Activated CD4-positive, alpha-beta T cell treated with anti-CD3 and anti-CD28 coated beads, Interleukin-2, amount 50 U/mL, for 48 hours (primary cell): ENCODE measurements at regions not wholly inside any gene's neighbourhood (a gene's known extent, or its start where the extent isn't known, plus 50 kb on each side); places are given as distances from the start of the nearest gene placed in this dataset.

ENCODE experiments used
- DNase-seq, 2 experiments: peaks; one replicate each; pipeline ENCODE4 v3.0.0-alpha.2; 2020

DNA sequence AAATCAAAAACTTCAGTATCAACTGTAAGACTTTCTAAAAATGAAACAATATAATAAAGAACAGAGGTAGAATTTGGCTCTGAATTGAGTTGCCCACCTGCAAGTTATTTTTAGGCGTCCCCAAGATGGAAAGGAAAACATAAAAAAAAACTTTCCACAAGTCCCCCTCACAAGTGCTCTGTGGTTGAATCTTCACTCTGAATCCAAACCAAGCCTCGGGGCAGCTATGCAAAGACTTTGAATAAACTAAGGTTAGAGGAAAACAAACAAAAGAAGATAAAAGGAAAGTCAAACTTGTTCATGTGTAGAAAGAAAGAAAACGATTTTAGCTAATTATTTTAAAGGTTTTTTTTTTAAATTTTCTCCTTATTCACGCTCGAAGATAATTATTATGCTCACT, 372.4 kb upstream of the SLIT2 start:
- DNase-seq: no peak

DNA sequence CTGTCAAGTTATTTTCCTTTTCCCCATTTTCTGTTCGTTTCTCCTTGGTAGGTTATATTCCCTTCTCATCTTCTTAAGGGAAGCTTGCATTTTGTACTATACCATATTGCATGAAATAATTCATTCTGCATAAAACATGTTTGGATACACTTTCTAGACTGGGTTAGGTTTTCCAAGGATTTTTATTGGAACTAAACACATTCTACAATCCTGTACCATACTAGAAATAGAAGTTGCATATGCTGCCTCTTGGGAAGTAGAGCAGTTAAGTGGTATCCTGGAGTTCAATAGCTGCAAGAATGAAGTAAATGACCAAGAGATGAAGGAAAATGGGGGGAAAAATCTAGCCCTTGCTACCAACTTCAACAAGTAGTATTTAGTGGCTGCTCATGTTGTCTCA, 393.7 kb upstream of the SLIT2 start:
- DNase-seq: no peak

DNA sequence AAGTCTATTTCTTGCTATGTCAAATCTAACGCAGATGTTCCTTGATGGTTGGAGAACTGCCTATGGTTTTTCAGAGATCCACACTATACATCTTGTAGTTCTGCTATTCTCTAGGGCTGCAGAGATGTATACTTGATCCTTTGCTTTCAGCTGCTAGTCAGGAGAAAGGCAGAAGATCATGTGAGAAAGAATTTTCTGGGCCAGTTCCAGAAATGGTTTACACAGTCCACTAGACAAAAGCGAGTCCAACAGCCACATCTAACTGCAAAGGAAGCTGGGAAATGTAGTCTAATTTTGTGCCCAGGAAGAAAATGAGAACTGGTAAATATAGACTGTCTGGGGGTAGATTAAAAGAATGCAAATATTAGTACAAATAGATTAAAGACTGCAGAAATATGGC, 394.3 kb upstream of the SLIT2 start:
- DNase-seq: no peak

DNA sequence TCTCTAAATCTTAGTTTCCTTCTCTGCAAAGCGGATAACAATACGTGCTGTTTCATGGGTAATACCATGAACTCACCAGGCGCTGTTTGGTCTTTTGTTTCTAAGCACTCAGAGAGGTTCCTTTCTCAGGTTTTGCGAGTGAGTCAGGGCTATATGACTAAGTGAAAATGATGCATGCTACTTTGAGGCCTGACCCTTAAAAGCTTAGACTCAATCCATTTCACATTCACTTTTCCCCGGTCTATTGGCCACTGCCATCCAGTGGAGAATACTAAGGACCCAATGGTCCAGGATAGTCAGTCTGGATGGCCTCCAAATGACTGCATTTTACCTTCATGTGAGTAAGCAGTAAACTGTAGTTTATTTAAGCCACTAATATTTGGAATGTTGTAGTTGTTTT, 400.8 kb upstream of the SLIT2 start:
- no peak for DNase-seq

DNA sequence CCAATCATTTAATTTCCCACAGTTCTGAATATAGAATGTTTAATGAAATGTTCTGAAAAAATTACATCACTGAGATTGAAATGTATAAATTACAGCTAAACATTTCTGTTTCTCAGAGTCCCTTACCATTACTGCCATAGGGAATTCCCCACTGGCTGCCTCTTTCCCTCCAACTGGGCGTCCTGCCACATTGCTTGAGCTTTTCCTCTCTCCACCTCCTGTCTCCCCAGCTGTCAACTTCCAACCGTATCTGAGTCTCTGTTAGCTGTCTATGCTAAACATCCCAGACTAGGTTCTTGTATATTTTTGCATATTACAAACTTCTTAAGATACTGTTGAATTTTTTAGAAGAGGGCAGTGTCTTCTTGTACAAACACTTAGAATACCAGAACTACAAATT, 407.3 kb upstream of the SLIT2 start:
- no peak for DNase-seq

DNA sequence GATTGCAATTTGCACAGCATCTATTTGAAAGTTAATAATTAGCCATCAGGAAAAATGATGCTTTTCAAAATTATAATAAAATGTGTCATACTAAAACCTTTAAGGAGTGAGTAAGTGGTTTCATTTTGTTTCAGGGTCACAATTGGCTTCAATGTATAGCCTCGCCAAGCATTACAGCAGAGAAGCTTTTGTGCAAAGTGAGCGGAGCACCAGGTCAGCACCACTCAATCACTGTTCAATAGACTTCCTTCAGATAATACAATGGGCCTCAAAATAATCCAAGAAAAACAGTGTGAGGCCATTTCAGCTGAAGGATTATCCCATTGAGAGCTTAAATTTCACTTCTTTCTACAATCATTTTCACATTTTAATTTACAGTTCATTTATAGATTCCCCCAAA, 409.2 kb upstream of the SLIT2 start:
- no peak for DNase-seq

DNA sequence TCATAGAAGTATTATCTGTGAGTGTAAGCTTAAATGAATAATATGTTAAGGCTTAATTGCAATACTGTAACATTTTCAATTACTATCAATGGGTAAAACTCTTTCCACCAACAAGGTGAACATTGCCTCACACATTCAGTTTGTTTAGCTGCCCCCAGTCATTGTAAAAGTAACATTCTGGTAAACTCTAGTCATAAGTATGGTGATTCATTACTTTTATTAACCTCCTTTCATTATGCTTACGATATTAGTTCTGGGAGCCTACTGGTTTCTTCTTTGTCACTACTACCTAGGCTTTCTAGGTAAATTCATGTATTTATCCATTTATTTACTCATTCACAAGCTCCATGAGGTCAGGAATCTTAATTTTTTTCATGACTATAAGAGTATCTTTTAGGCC, 412.8 kb upstream of the SLIT2 start:
- DNase-seq: no peak

DNA sequence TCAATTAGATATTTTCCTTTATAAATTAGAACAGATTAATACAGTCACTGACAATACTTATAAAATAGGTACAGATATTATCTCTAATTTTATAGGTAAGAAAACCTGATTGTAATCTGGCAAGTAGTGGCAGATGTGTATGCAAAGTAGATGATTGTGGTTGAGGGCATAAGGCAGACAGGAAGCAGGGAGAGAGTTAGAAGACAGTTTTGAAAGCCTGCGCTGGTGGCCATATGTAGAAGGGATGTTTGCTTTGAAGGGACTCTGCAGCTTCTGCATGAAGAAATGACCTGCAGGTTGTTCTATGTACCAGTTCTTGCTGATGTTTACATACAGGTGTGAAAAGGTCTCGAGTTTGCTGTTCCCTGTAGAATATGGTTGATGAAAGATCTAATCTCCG, 416.3 kb upstream of the SLIT2 start:
- no peak for DNase-seq

DNA sequence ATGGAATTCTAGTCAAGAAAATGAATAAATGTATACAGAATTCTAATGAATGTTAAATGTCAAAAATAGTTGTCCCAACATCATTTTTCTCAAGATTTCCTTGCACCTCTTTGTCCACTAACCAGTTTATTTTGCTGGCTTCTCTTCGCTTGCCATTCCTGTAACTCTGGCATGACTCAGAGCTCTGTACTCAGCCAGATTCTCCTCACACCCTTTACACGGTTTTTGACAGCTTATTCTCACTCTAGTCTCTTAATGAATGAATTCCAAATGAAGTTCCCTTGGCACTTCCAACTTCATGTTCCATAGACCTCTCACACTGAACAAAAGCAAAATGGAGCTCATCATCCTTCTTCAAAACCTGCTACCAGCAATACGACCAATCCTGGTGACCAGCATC, 419.3 kb upstream of the SLIT2 start:
- DNase-seq: no peak

DNA sequence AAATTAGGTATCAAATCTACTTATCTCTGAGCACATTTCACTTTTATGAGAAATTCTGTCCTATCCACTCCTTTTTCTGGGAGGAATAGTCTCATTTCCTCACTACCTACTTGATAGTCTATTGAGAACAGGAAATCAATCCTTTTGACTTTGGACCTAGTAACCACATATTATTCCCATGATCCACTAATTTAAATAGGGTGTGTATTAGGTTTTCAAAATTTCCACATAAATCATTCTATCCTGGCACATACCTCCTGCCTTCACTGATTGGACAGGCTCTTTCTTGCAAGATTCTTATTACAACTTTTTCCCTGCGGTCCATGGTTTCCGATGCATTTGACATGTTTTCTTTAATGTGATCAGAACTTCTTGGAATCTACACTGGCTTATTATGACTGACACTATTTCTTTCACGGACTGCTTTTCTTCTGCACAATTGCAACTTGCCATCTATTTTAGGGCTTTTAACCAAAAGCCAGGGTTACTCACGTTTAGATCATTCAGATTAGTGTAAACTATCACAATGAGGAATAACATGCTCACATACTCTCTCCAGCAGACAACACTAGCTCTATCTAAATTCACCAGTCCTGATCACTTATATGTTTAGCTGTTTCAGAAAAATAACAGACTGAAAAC, 419.9 kb upstream of the SLIT2 start:
- no peak for DNase-seq

DNA sequence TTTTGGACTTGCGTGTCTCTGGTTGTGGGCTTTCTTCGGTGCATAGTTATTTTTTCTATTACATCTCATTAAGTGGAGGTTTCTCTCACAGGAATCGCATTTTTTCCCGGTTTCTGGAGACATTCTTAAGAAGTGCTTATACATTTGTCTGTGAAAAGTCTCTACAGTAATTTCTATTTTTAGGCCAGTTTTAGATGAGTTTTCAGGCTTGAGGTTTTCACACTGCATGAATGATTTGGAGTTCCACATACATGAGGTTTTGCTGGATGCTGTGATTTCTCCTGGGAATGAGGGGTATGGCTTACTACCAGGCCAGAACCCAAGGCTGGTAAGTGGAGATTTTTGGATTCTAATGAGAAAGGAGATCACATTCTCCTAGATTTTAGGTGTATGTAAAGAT, 422.6 kb upstream of the SLIT2 start:
- DNase-seq: no peak

DNA sequence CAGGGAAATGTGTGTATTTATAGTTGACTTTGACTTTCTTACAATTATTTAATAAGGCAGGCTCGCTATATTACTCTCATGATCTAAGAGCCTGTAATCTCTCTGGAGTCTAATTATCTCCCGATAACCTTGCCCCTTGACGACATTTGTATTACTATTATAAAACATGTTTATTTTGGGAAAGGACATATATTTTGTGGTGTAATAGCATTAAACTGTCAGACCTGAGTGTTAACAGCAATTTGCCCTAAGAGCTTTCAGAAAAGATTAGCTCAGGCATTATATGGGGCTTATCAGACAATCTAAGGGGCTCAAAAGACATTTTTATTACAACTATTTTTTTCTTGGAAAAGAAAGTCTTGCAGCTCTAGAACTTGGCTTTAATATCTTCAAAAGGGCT, 427.9 kb upstream of the SLIT2 start:
- no peak for DNase-seq

DNA sequence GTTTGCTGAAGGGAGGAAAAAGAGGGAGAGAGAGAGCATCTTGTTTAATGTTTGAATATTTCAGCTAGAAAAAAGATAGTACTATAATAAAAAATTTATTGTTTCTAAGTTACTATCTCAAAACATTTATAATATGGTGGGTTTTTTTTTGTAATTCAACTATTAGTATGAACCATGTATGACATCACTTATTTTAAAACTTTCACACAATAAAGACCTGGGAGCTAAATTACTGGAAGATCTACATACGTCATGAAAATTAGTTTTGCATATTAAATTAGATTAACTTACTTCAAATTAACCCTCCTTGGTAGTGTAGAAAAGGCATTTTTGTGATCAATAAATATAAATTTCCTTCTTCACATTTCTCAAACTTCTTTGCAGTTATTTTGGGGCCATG, 432.0 kb upstream of the SLIT2 start:
- no peak for DNase-seq

DNA sequence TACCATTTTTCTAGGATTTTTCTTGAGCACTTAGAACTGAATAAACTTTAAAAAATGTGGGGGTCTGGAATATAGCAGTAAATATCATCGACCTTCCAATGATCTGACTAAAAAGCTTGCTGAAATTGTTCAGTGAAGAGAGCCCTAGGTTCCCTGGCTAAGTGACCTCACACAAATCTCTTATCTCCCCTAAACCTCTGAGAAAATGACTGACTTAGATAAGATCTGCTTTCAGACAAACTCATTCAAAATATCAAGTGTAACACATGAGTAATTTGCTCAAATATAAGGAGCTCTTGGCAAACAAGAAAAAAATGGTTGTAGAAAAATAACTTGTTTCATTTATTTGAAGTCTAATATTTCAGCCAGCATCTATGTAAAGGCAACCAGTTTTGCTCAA, 441.7 kb upstream of the SLIT2 start:
- no peak for DNase-seq

DNA sequence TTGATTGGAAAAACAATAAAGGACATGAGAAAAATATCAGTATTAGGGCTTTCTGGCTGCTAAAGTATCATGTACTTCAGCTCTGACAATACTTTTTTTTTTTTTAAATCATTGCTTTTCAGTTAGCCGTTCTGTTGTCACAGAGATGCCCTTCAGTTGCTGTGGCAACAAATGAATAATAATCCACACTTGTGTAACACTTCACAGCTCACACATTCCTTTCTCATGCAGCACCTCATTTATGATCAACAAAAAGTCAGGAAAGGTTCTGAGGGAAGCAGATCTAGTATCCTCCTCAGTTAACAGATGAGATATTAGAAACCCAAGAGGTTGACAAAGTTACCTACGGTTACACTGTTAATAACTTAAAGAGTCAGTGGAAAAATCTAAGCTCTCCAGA, 444.2 kb upstream of the SLIT2 start:
- DNase-seq: no peak

DNA sequence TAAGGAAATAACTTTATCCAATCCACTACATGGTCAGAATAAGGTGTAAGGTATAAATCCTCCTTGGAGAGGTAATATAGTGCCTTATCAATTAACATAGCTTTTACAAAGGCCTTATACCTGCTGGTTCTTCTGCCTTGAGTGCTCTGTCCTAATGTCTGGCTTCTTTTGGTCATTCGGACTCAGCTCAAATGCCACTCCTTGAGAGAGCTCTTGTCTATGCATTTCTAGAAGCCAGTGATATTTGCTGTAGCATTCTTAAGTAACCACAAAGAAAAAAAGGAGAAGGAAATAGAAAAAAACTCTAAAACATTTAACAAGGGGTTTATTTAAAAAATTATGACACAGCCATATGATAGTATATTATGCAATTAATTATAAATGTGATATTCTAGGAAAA, 444.8 kb upstream of the SLIT2 start:
- DNase-seq: no peak

DNA sequence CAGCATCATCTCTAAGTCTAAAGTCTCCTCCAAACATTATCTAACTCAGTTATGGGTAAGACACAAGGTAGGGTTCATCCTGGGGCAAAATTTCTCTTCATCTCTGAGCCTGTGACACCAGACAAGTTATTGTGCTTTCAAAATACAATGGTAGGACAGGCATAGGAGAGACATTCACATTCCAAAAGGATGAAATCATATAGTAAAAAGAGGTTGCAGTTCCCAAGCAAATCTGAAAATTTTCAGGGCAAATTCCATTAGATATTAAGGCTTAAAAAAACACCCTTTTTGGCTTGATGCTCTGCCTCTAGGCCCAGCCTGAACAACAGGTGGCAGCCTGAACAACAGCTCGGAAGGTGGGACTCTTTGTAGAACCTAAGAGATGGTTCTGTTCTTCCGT, 448.3 kb upstream of the SLIT2 start:
- no peak for DNase-seq

DNA sequence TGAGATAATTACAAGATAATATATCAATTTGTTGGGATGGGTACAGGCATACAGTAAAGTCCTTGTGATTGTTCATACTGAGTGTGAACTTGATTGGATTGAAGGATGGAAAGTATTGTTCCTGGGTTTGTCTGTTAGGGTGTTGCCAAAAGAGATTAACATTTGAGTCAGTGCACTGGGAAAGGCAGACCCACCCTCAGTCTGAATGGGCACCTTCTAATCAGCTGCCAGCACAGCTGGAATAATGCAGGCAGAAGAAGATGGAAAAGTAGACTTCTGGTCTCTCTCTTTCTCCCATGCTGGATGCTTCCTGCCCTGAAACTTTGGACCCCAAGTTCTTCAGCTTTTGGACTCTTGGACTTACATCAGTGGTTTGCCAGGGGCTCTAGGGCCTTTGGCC, 457.9 kb upstream of the SLIT2 start:
- no peak for DNase-seq

DNA sequence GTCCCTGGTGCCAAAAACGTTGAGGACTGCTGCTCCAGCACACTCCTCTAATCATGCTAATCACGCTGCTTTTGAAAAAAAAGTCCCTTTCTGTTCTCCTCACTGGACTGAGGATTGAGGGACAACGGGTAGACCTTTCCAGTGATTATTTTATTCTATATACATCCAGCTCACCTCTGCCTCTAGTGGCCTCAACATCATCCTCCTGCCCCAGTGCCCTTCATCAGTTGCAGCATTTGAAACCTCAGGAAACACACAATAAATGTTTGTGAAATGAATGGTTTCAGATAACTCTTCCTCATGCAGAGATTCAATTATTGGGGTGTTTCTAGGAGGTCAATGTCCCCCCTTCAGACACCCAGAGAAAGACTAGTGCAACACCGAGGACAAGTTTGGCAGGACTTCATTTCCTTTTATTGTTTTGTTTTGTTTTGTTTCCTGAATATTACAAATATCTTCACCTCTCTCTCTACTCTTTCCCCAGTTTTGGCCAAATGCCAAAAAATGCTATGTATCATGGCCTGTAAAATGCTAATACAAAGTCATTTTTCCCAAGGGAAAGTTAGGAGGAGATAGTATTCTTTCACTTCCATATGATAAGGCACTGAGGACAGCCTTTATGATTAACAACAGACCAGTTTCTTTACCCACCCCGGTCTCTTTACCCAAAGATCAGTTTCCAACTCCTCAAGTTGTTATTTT, 460.1 kb upstream of the SLIT2 start:
- DNase-seq: no peak

DNA sequence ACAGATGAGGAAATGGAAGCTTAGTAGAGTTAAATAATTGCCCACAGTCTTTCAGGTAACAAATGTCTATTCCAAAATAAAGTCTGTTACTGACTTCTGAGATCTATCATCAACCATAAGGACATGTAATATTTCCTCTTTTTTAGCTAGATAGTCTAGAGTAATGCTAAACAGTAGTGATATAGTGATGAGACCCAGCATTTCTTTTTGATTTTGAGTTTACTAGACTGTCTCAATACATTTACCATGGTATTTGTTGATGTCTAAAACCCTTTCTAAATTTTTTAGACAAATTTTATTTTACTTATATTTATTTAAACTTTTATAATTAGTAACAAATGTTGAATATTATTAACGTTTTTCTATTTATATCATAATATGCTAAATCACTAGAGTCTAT, 465.1 kb upstream of the SLIT2 start:
- no peak for DNase-seq

DNA sequence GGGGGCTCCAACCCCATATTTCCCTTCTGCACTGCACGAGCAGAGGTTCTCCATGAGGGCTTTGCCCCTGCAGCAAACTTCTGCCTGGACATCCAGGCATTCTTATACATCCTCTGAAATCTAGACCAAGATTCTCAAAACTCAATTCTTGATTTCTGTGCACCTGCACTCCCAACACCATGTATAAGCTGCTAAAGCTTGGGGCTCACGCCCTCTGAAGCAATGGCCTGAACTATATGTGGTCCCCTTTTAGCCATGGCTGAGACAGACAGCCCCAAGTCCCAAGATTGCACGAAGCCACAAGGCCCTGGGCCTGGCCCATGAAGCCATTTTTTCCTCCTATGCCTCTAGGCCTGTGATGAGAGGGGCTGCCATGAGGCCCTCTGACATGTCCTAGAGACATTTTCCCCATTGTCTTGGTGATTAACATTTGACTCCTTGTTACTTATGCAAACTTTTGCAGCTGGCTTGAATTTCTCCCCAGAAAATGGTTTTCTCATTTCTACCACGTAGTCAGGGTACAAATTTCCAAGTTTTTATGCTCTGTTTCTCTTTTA, 468.0 kb upstream of the SLIT2 start:
- DNase-seq: no peak

DNA sequence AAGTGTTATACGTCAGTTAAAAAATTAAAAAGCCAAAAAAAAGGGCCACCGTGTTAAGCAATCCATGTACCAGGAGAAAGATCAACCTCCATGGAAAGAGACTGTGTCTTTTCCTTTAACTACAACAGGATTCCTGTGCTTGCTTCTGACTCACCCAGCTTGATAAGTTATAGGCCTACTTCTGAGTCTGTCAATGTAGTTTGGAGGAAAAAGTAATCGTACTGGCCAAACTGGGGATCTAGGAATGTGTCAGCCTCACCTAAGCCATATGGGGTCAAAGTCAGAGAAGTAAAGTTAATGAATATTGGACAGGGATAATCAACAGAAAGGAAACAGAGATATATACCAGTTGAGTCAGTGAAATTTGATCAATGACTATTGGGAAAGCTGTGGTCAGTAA, 470.8 kb upstream of the SLIT2 start:
- no peak for DNase-seq

DNA sequence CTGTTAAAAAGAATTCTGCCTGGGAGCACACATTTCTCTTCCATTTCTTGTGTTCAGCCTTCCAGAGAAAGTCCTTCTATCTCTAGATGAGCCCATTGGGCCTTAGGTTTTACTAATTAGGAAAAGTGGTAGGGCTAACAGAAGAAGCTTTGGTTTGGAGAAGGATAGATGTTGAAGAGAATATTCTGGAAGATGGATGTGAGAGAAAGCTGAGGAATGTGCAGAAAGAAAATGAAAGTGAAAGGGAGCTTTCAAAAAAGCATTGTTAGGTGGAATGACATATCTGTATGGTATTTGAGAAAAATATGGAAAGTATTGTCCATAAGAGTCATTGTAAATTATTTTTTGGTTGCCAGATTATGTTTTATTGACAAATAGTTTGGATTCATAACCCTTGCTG, 474.8 kb upstream of the SLIT2 start:
- DNase-seq: no peak

DNA sequence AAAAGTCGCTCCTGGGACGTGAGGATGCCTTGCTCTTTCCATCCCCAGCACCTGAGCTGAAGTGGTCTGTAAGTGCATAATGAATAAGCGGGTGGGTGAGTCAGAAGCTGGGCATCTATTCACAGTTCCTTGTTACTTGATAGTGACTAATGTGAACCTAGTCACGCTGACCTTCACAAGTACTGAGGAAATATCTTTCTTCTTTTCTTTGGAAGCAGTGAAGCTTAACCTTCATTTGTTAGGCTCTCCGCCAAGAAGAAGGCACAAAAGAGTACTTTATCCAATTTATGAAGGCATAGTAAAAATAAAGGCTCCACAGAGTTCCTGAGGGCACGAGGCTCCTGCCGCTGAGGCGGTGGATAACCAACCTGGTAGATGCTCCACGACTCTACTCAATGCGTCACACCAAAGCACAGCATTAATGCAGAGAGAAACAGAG, 475.7 kb upstream of the SLIT2 start:
- DNase-seq: no peak

DNA sequence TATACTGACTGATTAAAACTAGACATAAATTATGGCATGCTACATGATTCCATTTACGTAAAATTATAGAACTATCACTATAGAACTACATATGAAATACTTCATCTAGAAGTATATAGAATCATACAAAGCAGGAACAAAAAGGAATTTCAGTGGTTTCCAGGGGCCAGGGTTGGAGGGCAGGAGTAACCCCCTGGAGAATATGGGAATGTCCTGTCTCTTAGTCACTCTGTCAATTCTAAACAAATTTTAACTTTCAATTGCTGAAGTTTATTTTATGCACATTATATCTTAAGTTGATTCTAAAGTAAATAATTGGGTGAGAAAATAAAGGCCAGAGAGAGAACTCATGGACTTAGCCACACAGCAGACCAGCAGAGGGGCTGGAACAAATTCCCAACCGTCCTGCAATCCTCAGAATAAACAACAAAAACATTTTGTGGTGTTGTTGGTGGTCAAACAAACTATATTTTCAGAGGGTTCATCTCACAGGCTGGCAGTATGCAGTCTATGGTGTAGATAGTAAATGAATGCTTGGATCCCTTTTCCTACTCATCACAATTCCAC, 476.9 kb upstream of the SLIT2 start:
- DNase-seq: no peak
